Epithelial cell of esophagus (primary cell): ENCODE measurements at regions not wholly inside any gene's neighbourhood (a gene's known extent, or its start where the extent isn't known, plus 50 kb on each side); places are given as distances from the start of the nearest gene placed in this dataset.

Experiments used
- DNase-seq: peaks from one replicate; pipeline ENCODE4 v3.0.0; 2010; ENCODE audit warnings: low read depth
- H3K4me3 ChIP-seq: 2 replicates; pipeline ENCODE4 v1.5.1; 2011; ENCODE audit warnings: mild to moderate bottlenecking, low read length, control low read depth
- TF ChIP-seq, protein P1 (sequence below): IDR thresholded peaks from 2 replicates; pipeline ENCODE4 v1.5.1; 2011; ENCODE audit warnings: low read depth, mild to moderate bottlenecking, low read length, control low read depth, inconsistent platforms; ENCODE audit not compliant: insufficient read depth; ENCODE audit errors: missing control alignments

DNA sequence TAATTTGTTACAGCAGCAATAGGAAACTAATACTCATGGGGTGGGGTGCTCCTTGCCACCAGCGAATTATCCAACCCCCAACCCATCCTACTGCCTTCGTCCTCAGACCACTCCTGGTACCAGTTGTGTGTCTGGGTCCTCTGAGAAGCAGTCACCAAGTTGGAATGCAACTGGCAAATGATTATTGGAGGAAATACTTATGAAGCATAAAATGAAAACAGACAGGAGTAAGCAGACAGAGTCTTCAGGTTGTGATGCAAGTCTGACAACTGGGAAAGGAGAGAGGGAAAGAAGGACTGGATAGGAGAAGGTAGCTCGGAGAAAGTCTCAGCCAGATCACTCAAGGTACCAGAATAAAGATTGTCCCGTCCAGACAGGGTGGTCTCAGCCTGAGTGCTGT lies 181.1 kb upstream of the ARID2 start:
- no peak for DNase-seq
- H3K4me3 ChIP-seq: no peak overlapping the region
- TF ChIP-seq, protein P1, sequence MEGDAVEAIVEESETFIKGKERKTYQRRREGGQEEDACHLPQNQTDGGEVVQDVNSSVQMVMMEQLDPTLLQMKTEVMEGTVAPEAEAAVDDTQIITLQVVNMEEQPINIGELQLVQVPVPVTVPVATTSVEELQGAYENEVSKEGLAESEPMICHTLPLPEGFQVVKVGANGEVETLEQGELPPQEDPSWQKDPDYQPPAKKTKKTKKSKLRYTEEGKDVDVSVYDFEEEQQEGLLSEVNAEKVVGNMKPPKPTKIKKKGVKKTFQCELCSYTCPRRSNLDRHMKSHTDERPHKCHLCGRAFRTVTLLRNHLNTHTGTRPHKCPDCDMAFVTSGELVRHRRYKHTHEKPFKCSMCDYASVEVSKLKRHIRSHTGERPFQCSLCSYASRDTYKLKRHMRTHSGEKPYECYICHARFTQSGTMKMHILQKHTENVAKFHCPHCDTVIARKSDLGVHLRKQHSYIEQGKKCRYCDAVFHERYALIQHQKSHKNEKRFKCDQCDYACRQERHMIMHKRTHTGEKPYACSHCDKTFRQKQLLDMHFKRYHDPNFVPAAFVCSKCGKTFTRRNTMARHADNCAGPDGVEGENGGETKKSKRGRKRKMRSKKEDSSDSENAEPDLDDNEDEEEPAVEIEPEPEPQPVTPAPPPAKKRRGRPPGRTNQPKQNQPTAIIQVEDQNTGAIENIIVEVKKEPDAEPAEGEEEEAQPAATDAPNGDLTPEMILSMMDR: no peak

DNA sequence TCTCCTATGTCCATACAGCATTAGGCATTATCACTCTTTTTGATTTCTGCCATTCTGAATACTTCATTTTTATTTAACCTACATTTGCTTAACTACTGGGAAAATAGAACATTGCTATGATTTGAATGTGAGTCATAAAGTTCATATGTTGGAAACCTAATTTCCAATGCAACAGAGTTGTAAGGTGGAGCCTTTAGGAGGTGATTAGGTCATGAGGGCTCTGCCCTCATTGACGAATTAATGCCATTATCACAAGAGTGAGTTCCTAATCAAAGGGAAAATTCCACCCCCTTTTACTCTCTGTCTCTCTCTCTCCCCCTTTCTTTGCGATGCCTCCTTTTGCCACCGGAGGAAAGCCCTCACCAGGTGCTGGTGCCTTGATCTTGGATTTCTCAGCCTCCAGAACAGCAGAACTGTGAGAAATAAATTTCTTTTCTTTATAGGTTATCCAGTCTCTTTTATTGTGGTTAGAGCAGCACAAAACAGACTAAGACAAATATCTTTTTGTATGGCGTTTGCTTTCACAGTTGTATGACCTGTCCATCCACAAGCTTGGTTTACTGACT lies 180.1 kb upstream of the ARID2 start:
- TF ChIP-seq, protein P1: no peak
- H3K4me3 ChIP-seq: no peak overlapping the region

DNA sequence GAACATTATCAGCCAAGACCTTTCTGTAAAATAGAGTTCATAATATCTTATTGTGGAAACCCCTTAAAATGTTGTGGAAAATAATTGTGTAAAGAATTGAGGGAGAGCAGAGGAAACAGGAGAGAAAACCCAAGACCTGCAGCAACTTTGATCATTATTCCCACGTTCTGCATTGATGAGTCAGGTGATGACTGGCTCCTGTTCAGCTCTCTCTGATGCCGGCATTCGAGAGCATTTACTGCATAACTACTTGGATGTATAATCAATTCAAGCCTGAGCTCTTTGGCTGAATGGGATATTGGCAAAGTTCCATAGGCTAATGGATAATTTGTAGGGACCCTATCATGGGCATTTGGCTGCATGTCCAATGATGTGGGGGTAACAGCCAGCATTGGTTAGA lies 176.3 kb upstream of the ARID2 start:
- DNase-seq: peak; percentile 43
- H3K4me3 ChIP-seq: no peak overlapping the region
- TF ChIP-seq, protein P1: no peak

More for the DNA sequence above, 180.1 kb upstream of the ARID2 start:
- DNase-seq: no peak

DNA sequence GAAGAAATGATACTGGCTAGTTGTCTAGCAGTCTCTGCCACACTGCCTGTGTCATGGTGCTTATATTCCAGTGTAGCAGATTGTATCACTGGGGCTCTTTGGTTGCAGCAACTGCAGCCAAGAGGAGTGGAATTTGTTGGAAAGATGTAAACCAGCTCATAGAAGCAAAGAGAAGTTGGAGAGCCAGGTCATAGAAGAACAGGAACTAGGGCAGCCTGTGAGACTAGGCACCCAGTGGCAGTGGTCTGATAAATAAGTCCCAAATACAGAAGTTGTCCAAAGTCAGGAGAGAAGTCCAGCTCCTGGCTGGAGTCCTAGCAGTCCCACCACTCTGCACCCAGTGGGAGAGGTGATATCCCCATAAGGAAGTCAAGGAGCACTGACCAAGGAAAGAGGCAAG lies 172.5 kb upstream of the ARID2 start:
- TF ChIP-seq, protein P1: no peak
- no peak for DNase-seq

DNA sequence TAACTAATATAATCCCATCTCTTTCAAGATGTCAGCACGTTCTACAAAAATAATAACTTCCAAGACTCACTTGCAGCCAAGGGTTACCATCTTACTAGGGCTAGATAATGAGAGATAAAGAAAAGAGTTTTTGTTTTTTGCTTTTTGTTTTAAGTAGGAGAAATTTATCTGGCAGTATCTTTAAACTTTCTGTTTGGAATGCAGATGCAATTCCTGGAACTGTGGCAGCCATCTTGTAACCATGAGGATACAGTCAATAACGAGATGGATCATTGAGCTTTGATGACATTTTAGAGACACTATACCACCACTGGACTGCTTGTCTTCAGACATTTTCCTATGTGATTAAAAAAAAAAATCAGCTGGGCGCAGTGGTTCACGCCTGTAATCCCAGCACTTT lies 171.2 kb upstream of the ARID2 start:
- DNase-seq: no peak
- TF ChIP-seq, protein P1: no peak
- no peak overlapping the region for H3K4me3 ChIP-seq

More for the DNA sequence above, 172.5 kb upstream of the ARID2 start:
- no peak overlapping the region for H3K4me3 ChIP-seq

DNA sequence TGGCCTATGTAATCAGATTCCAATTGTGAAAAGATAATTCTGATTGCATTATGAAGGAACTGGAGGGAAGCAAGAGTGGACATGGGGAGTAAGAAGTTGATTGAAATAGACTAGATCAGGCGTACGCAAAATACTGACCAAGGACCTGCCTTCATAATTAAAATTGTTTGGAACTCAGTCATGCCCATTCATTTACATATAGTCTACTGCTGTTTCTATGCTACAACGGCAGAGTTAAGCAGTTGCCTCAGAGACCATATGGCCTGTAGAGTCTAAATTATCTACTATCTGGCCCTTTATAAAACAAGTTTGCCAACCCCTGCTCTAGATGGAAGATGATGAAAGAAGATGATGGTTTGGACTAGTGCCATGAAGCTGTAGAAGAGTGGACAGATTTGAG lies 170.0 kb upstream of the ARID2 start:
- DNase-seq: no peak
- no peak overlapping the region for H3K4me3 ChIP-seq
- TF ChIP-seq, protein P1: no peak

DNA sequence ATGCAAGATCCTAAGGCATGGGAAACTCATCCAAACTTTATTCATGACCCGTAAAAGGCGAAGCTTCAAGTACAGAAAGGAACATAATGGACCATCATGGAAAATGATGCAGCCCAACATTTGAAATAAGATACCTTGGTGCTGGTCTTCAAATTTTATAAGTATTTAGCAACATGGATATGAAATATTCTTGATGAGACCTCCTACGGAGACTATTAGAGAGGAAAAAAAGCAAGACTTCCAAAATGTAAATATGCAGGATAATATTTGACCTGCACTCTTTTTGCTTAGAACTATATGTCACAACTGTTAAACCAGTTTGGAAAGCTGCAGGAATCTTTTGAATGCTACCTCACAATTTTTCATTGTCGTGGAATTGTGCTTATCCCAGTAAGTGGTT lies 168.8 kb upstream of the ARID2 start:
- no peak for DNase-seq
- H3K4me3 ChIP-seq: no peak overlapping the region
- TF ChIP-seq, protein P1: no peak
